ENCODE measurements at regions not wholly inside any gene's neighbourhood (a gene's known extent, or its start where the extent isn't known, plus 50 kb on each side); places are given as distances from the start of the nearest gene placed in this dataset.
"Not testable (repeated sequence)": the region's sequence is repeated elsewhere in the genome, so short reads cannot be mapped to it uniquely, and the experiment has no call there.

DNA sequence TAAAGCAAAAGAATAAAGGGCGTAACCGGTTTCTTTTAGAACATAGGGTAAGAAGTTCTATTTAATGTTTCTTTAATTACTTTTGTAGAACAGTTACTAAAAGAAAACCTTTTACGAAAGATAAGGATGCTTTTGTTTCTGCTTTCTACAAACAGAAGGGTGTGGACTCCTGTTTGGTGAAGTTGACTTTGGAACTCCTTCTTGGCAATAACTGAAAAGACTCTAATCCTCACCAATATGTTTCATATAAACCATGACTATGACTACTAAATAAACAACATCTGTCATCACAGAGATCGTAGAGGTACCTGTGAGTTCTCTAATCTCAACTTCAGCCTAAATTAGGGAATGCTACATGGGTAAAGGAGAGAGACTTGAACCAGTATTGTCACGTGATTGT lies 210.8 kb upstream of the FLRT2 start:
- no peak for DNase-seq (ENCODE audit: low spot score)

DNA sequence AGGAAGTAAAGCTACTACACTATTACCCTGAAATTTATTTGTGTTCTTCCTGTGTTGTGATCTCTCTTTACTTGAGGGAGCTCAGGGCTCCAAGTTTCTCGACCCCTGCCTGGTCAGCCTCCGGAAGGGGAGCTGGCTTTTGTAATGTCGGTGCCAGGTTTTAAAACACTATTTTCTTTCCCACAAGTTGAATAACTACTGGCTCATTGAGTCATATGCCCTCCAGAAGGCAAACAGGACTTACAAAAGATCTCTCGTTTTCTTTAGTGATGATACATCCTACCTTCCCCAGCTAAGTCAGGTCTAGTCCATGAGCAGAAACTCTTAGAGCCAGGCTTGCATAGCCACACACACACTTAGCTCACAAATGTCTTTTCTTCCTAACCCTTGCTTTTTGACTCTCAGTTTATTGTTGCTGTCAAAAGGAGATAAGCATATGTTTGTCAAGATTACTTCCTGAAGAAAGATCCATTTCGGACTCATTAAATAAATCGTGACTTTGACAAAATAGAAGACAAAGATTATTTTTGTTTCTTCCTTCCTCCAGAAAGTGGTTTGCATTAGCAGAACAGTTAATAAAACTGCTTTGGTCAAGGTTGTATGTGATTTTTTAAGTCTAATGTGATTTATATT lies 209.8 kb upstream of the FLRT2 start:
- DNase-seq (ENCODE audit: low spot score), result no peak

DNA sequence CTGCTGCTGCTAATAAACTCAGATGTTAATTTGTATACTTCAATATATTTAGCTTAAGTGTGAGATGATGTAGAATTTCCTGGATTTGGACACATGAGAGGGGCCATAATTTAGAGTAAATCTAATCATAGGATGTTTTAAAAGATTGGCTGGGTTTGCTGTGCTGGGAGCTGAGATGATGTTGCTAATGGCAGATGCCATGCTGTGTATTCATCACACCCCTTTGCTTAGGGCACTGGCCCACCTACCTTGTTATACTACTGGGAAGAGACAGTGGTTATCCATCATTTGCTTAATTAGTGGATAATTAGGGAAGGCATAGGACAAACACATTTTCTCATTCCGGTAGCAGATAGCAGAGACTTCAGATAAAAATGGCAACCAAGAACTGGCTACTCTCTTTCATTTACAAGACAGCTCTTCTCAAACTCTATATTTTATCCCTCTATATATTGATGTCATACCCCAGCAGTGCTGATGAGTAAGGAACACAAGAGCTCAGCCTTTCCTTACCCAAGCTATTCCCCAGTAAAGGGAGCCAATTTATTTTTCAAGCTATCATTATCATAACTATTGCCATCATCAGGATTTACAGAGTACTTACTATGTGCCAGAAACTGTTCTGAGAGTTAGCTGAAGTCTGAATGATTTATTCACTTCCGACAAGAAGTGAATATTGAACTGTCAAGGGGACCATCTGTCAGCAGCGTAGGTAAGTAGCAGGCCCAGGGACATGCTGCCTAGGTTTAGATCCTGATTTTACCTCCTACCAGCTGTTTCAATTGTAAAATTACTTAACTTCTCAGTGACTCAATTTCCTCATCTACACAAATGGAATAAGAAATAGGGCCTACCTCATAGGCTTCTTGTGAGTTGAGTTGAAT lies 204.6 kb upstream of the FLRT2 start:
- DNase-seq (ENCODE audit: low spot score), result no peak

DNA sequence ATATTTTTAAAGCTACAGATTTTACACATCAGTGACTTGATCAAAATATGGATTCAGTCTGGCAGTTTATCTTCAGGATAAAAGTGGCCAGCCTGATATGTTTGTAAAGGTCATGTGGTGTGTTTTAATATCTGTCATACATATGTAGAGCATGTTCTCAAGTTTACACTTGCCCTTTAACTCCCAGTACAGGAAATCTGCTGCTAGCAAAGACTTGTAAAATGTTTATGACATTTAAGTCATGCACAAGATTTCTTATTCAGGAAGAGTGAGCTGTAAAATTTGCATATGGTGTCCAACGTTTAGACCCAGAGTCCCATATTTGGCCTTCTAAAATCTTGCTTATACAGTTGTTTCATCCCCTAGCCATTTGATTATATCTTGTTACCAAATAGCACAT lies 197.5 kb upstream of the FLRT2 start:
- no peak for DNase-seq (ENCODE audit: low spot score)

DNA sequence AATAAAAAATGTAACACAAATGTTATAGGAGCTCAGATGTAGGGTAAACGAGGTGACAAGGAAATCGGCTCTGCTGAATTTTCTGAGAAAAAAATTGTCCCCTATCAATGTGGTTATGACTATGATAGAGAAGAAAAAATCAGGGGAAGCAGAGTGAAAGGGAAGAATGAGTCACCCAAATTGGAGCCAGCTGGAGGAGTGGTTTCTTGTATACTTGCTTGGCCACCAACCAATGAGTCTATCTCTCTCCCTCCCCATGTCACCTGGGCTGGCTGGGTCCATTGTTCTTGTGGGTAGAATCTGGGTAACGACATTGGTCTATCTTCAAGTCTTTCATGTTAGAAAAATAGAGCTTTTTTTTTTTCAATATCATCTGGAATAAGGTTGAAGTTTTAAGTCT lies 196.6 kb upstream of the FLRT2 start:
- no peak for DNase-seq (ENCODE audit: low spot score)

DNA sequence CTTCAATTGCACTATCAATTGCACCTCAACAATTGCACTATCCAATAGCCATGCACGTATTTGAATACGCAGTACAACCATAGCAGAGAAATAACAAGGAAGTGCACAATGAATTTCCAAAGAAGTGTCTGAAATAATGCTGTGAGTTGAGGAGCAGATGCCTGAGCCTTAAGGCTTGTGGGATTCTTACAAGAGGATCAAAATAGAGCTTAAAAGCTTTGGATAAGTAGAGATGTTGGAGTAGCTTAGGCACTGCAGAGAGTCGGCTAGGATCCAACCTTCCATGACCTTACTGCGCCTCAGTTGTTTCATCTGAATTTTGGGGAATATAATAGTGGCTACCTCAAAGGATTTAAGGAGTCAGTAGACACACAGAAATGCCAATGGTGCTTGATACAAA lies 196.1 kb upstream of the FLRT2 start:
- DNase-seq (ENCODE audit: low spot score), result no peak

DNA sequence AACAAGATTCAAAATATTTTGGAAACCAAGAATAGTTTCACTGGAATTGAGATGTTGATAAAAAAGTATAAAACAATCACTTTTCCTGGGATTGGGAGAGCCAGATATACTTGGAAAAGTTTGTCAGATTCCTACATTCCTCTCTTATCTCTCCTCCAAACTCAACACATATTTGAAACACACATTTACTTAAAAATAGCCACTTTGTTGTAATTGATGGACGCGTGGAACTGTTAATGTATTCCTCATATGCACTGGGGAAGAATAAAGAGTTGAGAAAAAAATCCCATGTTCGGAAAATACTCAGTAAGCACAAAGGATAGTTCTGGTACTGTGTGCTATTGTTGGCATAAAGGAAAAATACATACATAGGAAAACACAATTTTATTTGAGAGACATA lies 195.6 kb upstream of the FLRT2 start:
- no peak for DNase-seq (ENCODE audit: low spot score)

DNA sequence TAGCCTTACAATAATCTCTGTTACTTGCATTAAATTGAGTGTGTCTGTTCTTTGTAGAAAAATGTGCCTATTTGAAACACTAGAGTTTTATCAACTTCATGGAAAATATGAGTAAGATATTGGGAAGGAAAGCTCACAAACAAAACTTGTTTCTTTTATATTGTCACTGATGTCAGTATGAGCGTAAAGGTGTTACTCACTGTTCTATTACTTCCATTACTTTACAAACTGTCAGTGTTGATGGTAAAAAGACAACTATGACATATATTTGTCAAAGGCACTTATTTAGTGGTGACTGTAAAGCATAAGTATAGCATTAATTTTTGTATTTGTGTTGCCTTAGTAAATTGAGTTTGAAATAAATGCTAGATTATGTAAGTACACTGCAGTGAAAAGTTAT lies 193.7 kb upstream of the FLRT2 start:
- DNase-seq (ENCODE audit: low spot score), result no peak

DNA sequence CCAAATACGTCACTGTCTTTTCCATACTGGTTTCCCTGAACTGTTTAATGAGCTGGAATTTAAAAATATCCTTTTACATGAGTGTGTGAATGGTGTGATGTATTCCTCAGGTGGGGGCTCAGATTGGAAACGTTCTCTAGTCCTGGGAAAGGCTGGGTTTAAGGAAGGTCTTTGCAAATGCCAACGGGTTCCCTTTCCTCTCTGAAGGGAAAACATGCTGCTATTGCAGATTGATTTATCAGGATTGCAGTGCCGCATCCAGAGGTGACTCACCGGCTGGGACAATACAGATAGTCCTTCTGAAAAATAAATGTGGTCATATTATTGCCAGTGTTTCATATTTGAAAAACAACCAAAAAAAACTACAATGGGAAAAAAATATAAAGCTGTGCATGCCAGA lies 193.1 kb upstream of the FLRT2 start:
- DNase-seq (ENCODE audit: low spot score), result no peak

DNA sequence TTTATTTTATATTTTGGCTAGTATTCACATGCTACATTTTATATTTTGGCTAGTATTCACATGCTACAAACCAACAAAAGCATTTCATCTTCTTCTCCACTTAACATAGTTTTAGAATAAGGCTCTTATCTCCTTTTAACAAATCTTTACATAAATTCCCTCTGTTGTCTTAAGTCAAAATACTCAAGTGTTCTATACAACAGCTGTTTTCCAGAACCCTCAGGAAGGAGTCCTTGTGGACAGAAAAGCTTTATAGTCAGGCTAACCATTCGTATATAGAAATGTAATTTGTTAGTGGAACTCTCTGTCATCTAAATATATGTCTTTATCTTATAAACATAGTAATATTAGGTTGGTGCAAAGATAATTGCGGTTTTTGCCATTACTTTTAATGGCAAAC lies 191.0 kb upstream of the FLRT2 start:
- no peak for DNase-seq (ENCODE audit: low spot score)

DNA sequence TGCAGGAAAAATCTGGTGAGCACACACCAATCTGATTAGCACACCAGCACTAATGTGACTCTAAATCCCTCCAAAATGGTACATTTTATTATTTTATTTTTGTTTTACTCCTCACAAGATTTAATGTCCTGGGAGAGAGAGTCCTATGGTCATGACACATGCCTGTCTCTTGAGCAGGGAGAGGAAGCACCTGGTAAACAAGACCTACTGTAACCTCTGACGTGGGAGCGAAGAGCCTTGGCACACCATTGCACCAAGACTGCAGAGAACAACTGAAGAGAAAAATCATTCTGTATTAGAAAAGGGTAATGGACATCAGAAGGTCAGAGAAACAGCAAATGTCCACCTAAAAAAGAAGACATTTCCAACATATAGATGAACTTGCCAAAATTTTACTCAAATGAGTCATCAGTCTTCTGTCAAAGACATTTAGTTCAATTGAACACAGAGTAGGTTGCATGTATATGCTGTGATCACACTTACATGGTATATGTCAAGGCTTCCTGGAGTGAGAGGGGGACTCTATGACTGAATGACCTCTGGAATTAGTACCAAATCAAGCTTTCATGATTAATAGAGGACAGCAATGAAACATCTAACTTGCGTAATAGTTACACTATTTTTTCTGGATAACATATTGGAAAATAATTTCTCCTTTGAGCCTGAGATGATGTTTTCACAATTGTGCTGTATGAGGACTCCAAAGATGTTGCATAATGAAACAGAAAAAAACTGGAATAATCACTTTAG lies 186.9 kb upstream of the FLRT2 start:
- DNase-seq (ENCODE audit: low spot score), result no peak

DNA sequence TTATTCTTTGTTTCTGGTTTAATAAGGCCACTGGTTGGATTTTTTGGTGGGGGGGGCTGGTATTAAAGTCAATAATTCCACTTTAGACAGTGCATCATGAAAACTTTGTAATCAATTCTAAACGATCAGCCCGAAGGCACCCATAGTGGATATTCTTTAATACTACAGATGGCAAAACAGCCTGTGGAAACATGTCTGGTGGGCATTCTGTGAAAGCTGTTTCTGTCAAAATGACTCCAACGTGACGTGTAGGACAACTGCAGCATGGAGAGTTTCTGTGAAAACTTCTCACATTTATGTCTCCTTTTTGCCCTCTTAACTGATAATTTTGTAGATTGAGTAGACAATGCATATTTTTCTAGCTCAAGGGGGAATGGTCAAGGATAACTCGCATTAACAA lies 185.8 kb upstream of the FLRT2 start:
- DNase-seq (ENCODE audit: low spot score), result no peak

DNA sequence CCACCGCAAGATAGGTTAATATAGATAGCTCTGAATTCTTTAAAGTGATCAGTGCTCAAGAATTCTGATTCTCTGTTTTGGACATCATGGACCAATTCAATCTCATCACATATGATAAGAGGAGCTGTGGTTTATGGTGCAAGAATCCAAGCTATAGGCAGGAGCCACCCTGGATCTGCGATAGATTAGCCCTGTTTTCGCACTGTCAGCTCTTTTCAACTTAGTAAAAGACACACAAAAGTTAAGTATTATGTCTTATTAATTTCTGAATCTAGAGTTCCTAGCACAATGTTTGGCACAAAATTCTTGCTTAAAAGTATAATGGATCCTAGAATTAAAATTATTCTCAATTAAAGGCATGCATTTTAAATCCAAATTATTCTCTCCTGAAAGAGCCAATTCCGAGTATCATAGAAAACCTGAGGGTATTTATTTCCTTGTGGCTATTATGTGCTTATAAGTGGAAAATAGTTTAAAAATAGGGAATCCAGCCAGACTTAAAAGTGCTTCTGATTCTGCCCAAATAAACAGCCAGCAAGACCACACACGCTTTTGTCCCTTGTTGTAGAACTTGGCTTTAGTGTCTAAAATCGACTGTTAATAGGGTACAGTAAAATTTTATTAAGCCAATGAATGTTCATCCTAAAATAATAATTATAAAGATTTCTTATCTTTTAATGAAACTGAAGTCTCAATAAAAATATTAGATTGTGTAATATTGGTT lies 184.9 kb upstream of the FLRT2 start:
- DNase-seq (ENCODE audit: low spot score), result no peak

DNA sequence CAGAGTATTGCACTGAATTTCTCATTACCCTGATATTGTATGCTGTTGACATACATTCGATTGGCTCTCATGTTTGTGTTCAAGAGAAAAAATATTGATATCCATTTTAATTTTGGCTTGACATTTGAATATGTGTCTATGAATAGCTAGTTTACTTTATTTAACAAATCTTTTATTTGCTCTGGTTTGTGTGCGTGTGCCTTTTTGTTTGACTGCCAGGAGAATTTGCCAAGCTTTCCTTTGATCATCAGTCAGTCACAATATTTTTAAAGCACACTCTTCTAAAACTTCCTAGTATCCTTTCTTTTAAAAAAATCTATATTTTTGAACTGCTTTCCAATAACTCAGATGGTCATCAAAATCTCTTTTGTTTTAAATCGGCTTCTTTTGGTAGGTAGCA lies 179.3 kb upstream of the FLRT2 start:
- no peak for DNase-seq (ENCODE audit: low spot score)

DNA sequence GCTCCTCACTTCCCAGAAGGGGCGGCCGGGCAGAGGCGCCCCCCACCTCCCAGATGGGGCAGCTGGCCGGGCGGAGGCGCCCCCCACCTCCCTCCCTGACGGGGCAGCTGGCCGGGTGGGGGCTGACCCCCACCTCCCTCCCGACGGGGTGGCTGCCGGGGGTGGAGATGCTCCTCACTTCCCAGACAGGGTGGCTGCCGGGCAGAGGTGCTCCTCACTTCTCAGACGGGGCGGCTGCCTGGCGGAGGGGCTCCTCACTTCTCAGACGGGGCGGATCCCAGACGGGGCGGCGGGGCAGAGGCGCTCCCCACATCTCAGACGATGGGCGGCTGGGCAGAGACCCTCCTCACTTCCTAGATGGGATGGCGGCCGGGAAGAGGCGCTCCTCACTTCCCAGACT lies 177.4 kb upstream of the FLRT2 start:
- not testable (repeated sequence) for DNase-seq (ENCODE audit: low spot score)

DNA sequence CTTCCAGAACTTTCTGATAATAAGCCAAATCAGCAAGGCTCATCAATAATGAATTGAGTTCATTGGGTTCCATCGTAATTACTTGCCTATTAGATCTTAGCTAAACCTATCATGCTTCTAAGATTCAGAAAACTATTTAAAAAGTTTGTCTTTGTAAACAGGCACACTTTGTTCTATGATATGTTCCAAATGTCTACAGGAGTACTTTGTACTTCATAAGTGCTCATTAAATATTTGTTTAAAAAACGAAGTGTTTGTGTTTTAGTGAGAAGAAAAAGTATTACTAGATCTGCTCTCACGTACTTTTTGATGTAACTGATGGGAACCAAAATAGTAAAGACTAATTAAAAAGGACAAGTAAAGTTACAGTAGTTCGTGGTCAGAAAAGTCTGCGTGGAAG lies 172.8 kb upstream of the FLRT2 start:
- DNase-seq (ENCODE audit: low spot score), result no peak

DNA sequence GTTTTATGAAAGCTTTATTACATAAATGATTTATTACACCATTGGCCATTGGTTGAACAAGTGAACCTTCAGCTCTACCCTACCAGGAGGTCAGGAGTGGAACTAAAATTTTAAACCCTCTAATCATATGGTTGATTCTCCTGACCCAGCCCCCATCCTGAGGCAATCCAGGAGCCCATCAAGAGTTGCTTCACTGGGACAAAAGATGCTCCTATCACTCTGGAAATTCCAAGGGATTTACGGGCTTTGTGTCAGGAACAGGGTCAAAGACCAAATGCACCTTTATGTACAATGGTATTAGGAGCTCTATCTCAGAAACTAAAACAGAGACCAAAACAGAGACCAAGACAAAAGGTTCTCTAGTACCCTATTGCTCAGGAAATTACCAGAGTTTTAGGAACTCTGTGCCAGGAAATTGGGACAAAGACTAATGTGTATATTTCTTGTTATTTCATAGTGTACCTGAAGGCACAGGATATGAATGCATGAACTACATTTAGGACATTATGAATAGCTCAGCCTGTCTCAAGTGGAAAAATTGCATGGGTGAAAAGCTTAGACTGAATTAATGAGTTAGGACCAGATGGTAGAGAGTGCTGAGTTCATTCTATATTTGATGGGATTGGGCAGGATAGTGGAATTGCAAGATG lies 171.7 kb upstream of the FLRT2 start:
- no peak for DNase-seq (ENCODE audit: low spot score)

DNA sequence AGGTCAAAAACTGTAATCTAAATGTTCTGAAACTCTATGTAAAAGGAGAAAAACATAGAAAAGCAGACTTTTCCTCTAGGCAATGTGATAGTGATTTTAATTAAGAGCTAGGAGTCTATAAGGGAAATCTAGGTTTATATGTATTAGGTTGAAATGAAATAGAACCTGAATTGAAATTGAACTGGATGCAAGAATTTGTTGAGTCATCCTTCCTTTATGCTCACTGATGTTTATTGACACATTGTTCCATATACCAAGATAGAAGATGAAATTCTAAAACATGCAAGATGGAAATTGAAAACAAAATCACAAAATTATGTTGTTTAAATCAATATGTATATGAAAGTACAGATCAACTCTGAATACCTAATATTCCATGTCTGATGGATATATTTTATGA lies 170.4 kb upstream of the FLRT2 start:
- DNase-seq (ENCODE audit: low spot score), result no peak

DNA sequence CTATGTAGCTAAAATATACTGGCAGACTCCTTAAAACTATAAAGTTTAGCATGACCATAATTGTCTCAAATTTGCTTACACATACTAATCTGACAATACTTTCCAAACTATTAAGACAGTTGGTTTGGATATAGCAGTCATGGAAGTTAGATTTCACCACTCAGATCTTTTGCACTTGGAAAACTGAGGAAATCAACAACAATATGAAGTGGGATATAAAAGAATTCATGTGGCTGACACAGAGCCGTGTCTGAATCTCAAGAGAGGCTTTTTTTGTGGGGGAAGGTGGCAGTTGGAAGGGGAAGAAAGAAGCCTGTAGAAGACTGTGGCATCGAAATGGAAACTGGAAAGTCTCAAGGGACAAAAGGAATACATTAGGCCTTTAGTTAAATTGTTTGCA lies 166.6 kb upstream of the FLRT2 start:
- DNase-seq (ENCODE audit: low spot score), result no peak

DNA sequence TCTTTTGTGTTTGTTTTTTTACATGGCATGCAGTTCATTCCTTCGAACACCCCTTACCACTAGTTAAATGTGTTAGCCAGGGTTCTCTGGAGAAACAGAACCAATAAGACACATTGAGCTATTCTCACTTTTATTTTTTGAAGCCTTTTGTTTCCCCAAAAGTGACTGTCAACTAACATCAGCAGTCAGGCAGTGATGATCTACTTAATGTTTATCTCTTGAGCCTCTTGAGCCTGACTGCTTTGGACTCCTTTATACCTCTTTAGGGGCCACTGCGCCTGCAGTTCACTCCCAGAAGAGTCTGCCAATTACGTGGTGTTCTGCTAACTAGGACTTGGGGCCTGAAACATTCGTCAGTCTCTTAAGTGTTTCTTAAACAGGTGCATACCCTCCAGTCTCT lies 163.7 kb upstream of the FLRT2 start:
- DNase-seq (ENCODE audit: low spot score), result no peak

DNA sequence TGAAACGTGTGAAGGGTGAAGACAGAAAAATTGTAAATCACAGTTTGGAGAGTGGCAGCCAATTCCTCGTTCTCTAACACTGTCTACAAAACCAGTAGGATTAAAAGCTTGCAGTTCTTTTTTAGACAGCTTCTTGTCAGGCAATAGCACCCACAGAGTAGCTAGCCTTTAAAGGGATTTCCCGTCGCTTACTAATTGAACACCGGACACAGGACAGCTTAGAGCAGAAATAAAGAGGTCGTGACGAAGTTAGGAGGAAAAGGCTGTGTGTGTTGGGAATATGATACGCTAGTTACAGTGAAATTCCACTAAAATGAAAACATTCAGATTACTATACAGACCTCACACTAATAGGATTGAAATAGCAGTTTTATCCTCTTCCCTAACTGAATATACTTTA lies 149.1 kb upstream of the FLRT2 start:
- no peak for DNase-seq (ENCODE audit: low spot score)

DNA sequence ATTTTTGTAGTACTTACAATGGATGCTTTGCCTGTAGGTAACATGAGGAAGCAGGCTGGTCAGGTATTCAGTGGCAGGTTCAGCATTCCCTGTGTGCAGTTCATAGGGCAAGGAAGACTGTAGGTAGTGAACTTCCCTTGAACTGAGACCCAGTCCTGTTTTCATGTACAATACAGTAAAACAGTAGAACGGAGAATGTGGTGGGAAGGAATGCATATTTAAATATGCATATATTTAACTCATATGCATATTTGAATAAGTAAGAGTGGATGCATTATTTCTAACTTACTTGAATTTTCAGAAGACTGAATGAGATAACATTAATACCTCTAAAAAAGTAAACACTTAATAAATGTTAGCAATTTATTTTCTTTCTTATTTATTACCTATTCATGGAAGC lies 147.6 kb upstream of the FLRT2 start:
- DNase-seq (ENCODE audit: low spot score), result no peak
